Smooth muscle cell (in vitro differentiated cells): ENCODE measurements at regions not wholly inside any gene's neighbourhood (a gene's known extent, or its start where the extent isn't known, plus 50 kb on each side); places are given as distances from the start of the nearest gene placed in this dataset.
"Not testable (repeated sequence)": the region's sequence is repeated elsewhere in the genome, so short reads cannot be mapped to it uniquely, and the experiment has no call there.

Source experiments
- DNase-seq: peaks from one replicate; lab custom pipeline; 2025; ENCODE audit not compliant: unreplicated experiment; lab: John Stamatoyannopoulos, UW
- H2AFZ ChIP-seq: fragments of 200-600 bp; sonication (generic); 2 replicates; pipeline ENCODE4 v1.6.0; 2016; ENCODE audit warnings: antibody characterized with exemption, low read depth, mild to moderate bottlenecking
- H3F3A ChIP-seq: fragments of 200-600 bp; sonication (generic); 2 replicates; pipeline ENCODE4 v1.6.0; 2017; ENCODE audit warnings: antibody characterized with exemption, low read depth
- H3K27ac ChIP-seq: fragments of 200-600 bp; sonication (generic); 2 replicates; pipeline ENCODE4 v1.5.1; 2016; ENCODE audit warnings: low read depth, mild to moderate bottlenecking
- H3K27me3 ChIP-seq: fragments of 200-600 bp; sonication (generic); 2 replicates; pipeline ENCODE4 v1.6.1; 2016; ENCODE audit warnings: low read depth, mild to moderate bottlenecking
- H3K36me3 ChIP-seq: fragments of 200-600 bp; sonication (generic); 2 replicates; pipeline ENCODE4 v1.5.1; 2016; ENCODE audit warnings: low read depth
- H3K4me1 ChIP-seq: fragments of 200-600 bp; sonication (generic); 2 replicates; pipeline ENCODE4 v1.5.1; 2016; ENCODE audit warnings: low read depth
- H3K4me2 ChIP-seq: fragments of 200-600 bp; sonication (generic); 2 replicates; pipeline ENCODE4 v1.6.0; 2016; ENCODE audit warnings: mild to moderate bottlenecking
- H3K4me3 ChIP-seq: fragments of 200-600 bp; sonication (generic); 2 replicates; pipeline ENCODE4 v1.5.1; 2016; ENCODE audit warnings: mild to moderate bottlenecking
- H3K79me2 ChIP-seq: fragments of 200-600 bp; sonication (generic); 2 replicates; pipeline ENCODE4 v1.6.0; 2016; ENCODE audit warnings: low read depth, mild to moderate bottlenecking
- H3K9ac ChIP-seq: fragments of 200-600 bp; sonication (generic); 2 replicates; pipeline ENCODE4 v1.6.0; 2016; ENCODE audit warnings: low read depth
- H3K9me3 ChIP-seq: fragments of 200-600 bp; sonication (generic); replicated peaks from 2 replicates; pipeline ENCODE4 v1.5.1; 2016; ENCODE audit warnings: low read depth
- H4K20me1 ChIP-seq: fragments of 200-600 bp; sonication (generic); 2 replicates; pipeline ENCODE4 v1.6.0; 2016; ENCODE audit warnings: low read depth
- CTCF ChIP-seq: fragments of 200-600 bp; sonication (generic); IDR thresholded peaks from 2 replicates; pipeline ENCODE4 v1.5.1; 2017; ENCODE audit warnings: borderline replicate concordance, mild to moderate bottlenecking, antibody characterized with exemption; ENCODE audit not compliant: insufficient read depth, poor library complexity, severe bottlenecking
- WGBS: methylation state at CpG from one replicate; pipeline ENCODE4 v1.1.7; 2016; ENCODE audit warnings: low lambda C conversion rate; 5-methylcytosine and 5-hydroxymethylcytosine counted together

DNA sequence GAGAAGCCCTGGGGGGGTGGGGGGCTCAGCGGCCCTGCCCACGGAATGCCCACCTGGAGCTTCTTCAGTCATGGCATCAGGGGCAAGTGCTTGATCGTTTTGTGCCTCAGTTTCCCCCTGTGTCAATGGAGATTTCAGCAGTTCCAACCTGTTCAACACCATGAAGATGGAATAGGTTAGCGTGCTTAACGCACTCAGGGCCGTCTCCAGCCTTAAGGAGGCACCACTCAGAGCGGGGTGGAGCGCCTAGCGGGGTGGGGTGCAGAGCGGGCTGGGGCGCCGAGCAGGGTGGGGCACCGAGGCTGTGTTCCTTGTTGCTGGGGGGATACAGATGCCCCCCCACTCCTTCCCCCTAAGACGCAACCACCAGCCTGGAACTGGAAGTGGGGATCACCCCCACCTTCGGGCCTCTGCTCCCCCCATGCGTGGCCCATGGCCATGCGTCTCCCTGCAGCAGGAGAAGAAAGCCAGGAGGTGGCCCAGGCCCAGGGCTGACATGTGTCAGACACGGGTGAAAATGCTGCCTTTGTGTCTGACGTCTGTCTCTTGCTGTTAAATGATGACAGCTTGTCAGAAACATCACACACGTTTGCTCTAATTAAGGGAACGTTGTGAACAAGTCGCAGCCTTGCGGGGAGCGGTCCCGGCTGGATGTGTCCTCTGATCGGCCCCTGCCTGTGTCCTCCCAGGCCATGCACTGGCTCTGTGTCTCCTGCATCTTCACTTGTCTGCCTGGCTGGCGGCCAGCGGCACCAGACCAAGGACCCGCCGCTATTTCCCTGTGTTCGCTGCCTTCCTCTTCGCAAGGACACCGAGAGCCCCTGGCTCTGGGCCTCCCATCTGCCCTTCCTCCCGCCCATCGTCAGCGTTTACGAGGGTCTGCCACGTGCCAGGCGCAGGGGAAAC, 192.1 kb downstream of the BANP start:
- H3K36me3 ChIP-seq, H3K9ac ChIP-seq, DNase-seq, H3K4me1 ChIP-seq, H3K9me3 ChIP-seq, H3K4me2 ChIP-seq, H3F3A ChIP-seq, H2AFZ ChIP-seq, H3K27me3 ChIP-seq, H3K79me2 ChIP-seq, H4K20me1 ChIP-seq, H3K27ac ChIP-seq, H3K4me3 ChIP-seq: not testable (repeated sequence)
- WGBS = 78% methylated on average over 38 of the region's 39 CpGs

DNA sequence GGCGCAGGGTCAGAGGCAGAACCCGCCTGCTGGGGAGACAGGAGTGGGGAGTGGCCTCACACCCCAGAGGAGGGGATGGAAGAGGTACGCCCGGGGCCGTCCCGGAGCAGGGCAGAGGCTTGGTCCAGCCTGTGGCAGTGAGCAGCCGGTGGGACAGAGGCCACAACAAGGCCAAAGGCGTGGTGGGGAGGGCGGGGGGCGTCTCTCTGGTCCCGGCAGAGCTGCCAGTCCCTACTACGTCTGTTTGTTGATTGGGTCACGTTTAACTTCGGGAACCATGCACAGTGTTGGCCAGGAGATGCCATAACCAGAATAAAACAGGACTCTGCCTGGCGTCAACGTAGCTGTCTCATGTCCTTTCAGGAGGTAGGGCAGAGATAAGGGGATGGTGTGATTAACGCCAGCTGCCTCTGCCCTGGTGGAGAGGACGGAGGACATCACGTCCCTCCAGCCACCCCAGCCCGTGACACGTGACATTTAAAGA, 192.8 kb downstream of the BANP start:
- Histone ChIP-seq H3K27ac (no peak overlapping the region), H3K4me2 (no peak overlapping the region), H2AFZ (no peak overlapping the region), H3K4me1 (no peaks in the 10 kb centered on the region), H3K9me3 (no peaks in the 10 kb centered on the region), H4K20me1 (no peaks in the 10 kb centered on the region), H3K27me3 (no peaks in the 10 kb centered on the region), H3K79me2 (no peaks in the 10 kb centered on the region), H3K36me3 (no peaks in the 10 kb centered on the region), H3F3A (no peaks in the 10 kb centered on the region), H3K9ac (no peak overlapping the region), H3K4me3 (no peak overlapping the region)
- WGBS = 66% methylated on average over 21 of the region's 21 CpGs
- TF ChIP-seq CTCF = no peak
- DNase-seq = no peak

DNA sequence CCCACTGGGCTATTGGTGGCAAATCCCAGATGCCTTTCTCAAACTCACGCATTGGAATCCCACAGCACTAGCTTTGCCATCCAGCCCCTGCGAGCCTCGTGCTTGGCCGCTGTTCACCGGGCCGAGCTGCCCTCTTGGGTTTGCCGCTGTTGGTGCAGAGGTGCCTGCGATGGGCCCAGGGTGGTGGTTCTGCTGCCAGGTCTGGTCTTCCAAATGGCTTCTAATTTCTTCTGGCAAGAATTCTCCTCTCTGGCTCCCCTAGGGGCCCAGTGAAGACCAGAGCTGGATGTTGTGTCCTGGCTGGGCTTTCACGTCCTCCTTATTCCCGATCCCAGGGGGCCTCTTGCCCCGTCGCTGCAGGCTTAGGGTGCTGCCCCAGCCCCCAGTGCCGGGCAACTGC, 194.1 kb downstream of the BANP start:
- H3K27me3 ChIP-seq, DNase-seq, H3K4me1 ChIP-seq, H4K20me1 ChIP-seq, H2AFZ ChIP-seq, H3K9ac ChIP-seq, H3F3A ChIP-seq, H3K36me3 ChIP-seq, H3K4me2 ChIP-seq, H3K9me3 ChIP-seq, H3K27ac ChIP-seq, H3K79me2 ChIP-seq, H3K4me3 ChIP-seq: not testable (repeated sequence)
- peak; percentile 4 for TF ChIP-seq CTCF
- 89% methylated on average over 13 of the region's 13 CpGs for WGBS

DNA sequence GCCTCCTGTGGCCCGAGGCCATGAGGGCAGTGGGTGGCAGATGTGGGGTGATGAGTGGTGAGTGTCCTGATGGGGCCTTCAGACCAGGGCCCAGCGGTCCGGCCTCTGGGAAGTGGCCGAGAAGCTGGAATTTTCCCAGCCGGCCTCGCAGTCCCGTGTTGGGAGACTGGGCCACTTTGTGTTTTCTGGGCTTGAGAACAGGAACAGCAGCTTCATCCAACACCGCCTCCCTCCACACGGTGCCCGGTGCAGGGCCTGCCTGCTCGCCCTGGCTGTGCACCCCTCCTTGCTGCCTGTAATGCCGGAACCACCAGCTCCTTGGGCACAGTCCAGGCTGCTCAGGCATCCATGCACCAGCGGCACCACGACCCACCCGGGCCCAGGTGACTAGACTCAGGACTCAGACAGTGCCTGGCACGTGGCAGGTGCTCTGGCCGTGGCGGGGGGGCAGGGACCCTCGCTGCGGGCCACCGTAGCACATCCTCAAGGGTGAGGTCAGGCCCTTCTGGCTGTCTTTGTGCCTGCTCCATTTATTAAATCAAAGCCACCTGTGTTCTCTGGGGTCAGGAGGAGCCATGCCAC, 194.7 kb downstream of the BANP start:
- DNase-seq, H3K4me2 ChIP-seq, H3K9ac ChIP-seq, H3K9me3 ChIP-seq, H3F3A ChIP-seq, H2AFZ ChIP-seq, H3K4me3 ChIP-seq, H3K4me1 ChIP-seq, H3K27me3 ChIP-seq, H3K36me3 ChIP-seq, H4K20me1 ChIP-seq, H3K27ac ChIP-seq, H3K79me2 ChIP-seq: not testable (repeated sequence)
- 93% methylated on average over 20 of the region's 21 CpGs for WGBS

- not testable (repeated sequence) for H3K4me1 ChIP-seq, H3K27me3 ChIP-seq, H3F3A ChIP-seq, H3K9me3 ChIP-seq, H3K79me2 ChIP-seq, H3K27ac ChIP-seq, DNase-seq, H4K20me1 ChIP-seq, H3K4me3 ChIP-seq, H2AFZ ChIP-seq, H3K36me3 ChIP-seq, H3K9ac ChIP-seq, H3K4me2 ChIP-seq
- 90% methylated on average over 16 of the region's 16 CpGs for WGBS
These were observed 196.8 kb downstream of the BANP start for GRCh38 chr16:88148078-88148477.

DNA sequence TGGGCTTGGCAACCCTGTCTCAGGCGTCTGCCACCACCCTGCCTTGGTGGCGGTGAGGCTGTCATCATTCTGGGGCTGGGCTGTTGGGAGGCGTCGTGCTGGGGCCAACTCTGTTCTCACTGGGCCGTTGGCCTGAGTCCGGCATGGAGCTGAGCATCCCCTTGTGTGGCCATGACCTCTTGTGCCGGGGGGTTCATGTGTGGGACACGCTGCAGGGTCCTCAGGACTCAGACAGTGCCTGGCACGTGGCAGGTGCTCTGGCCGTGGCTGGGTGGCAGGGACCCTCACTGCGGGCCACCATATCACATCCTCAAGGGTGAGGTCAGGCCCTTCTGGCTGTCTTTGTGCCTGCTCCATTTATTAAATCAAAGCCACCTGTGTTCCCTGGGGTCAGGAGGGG, 197.4 kb downstream of the BANP start:
- H3K36me3 ChIP-seq, H3K9ac ChIP-seq, DNase-seq, H3K4me1 ChIP-seq, H3K4me3 ChIP-seq, H3K79me2 ChIP-seq, H3K27ac ChIP-seq, H4K20me1 ChIP-seq, H2AFZ ChIP-seq, H3K27me3 ChIP-seq, H3K9me3 ChIP-seq, H3K4me2 ChIP-seq, H3F3A ChIP-seq: not testable (repeated sequence)
- WGBS = 90% methylated on average over 10 of the region's 11 CpGs

GRCh38 chr16:88149158-88149603, 197.9 kb downstream of the BANP start:
- H3F3A ChIP-seq, H3K4me1 ChIP-seq, H3K36me3 ChIP-seq, H2AFZ ChIP-seq, H3K27ac ChIP-seq, H4K20me1 ChIP-seq, H3K27me3 ChIP-seq, H3K4me3 ChIP-seq, H3K9me3 ChIP-seq, H3K9ac ChIP-seq, DNase-seq, H3K4me2 ChIP-seq, H3K79me2 ChIP-seq: not testable (repeated sequence)
- WGBS = 41% methylated on average over 14 of the region's 14 CpGs
